GM18517 (cell line): ENCODE measurements at regions not wholly inside any gene's neighbourhood (a gene's known extent, or its start where the extent isn't known, plus 50 kb on each side); places are given as distances from the start of the nearest gene placed in this dataset.

Experiments used
- ATAC-seq: cut with Tn5 transposase; IDR thresholded peaks from one replicate; pipeline ENCODE4 v1.9.1; 2021; ENCODE audit warnings: mild to moderate bottlenecking, moderate library complexity; ENCODE audit not compliant: unreplicated experiment

DNA sequence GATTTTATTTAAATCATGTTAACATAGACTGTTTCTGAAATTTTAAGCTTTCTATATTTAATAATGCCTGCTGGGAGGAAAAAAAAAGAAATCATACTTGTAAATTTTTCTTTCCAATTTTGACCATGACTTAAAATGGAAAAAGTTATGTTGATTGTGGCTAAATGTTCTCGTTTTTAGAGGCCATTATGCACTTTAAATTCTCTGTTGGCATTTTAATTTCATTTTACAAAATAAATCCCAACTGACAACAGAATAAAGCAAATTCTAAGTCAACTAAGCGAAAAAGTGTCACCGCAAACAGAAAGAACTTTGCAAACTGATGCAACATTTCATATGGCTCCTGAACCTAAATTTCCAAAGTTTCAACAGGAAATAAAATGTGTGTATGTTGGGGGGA, 74.8 kb upstream of the G2E3 start:
- ATAC-seq: no peak

DNA sequence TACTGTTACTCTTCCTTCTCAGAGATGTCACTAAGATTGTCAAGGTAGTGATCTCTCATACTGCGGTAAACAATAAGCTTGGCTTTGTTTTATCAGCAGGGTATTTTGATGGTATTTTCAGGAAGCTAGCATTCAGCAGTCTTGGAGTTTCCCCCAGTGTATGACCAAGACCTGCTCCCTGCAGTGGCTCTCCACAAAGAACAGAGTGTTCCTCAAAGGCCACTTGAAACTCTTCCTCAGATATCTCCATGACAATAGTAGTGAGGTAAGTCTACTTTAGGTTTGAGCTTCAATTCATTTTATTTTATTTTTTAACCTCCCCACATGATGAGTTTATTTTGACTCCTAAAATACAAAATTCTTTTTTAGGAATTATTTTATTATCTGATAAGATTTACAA, 74.0 kb upstream of the G2E3 start:
- ATAC-seq: no peak

GRCh38 chr14:30496852-30497251, 62.1 kb upstream of the G2E3 start:
- no peak for ATAC-seq

DNA sequence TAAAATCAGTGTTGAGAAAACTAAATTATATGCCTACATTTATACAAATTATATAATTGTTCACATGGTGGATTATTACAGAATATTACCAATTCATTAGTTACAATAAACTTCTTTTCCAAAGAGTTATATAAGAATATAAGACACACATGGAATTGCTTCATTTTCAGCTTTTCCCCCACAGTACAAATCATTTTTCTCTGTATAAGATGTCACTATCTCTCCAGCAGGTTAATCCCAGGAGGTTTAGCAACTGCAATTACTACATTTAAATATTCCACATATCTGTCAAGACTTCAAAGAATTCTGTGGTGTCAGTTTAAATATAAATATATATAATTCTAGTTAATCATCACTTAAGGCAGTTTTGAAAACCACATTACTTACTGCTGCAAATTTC, 59.6 kb upstream of the G2E3 start:
- no peak for ATAC-seq

GRCh38 chr14:30500222-30500621, 58.7 kb upstream of the G2E3 start:
- no peak for ATAC-seq

DNA sequence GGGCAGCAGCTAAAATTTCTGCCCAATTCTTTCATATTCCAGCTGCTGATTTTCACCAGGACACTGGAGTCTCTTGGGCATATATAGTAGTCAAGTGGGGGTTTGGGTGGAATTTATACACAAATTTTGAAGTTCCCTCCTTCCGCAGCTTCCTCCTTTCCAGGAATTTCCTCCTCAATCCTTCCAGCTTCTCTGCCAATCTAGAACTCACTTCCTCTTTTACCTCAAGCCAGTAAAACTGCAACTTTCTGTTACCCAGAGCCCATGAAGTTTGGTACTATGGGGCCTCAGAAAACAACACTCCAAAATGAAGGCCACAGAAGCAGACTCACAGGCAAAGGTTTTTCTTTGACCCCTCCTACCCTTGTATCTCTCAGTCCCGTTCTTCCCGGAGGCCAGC, 51.7 kb upstream of the G2E3 start:
- ATAC-seq: no peak
